Transverse colon (tissue), 4 donors: ENCODE measurements at regions not wholly inside any gene's neighbourhood (a gene's known extent, or its start where the extent isn't known, plus 50 kb on each side); places are given as distances from the start of the nearest gene placed in this dataset.

Experiments
- CTCF ChIP-seq, 5 experiments: fragments of 200-600 bp in 3 of 5; fragments of 450-650 bp in 2 of 5; sonication (generic) in 3 of 5; IDR thresholded peaks; 1 replicate in 2 of 5; 2 replicates in 3 of 5; pipeline ENCODE4 v1.5.1; 2016 to 2017; ENCODE audit warnings: antibody characterized with exemption in 5 of 5, inconsistent platforms in 3 of 5, mild to moderate bottlenecking in 2 of 5, moderate library complexity in 1 of 5
- EP300 ChIP-seq: sonication (generic); formaldehyde crosslinking; IDR thresholded peaks from one replicate; pipeline ENCODE4 v1.6.1; 2017; ENCODE audit warnings: antibody characterized with exemption, low read depth
- POLR2A ChIP-seq: fragments of 450-650 bp; IDR thresholded peaks from one replicate; pipeline ENCODE4 v1.6.1; 2016; ENCODE audit warnings: antibody characterized with exemption, mild to moderate bottlenecking, moderate library complexity
- POLR2AphosphoS5 ChIP-seq, 3 donors: sonication (generic); formaldehyde crosslinking; IDR thresholded peaks; one replicate each; pipeline ENCODE4 v1.6.1; 2016; ENCODE audit warnings: antibody characterized with exemption in 3 of 3

- TF ChIP-seq CTCF (IDR thresholded peaks at IDR 0.05) (no peak), POLR2A (no peak), EP300 (no peak), POLR2AphosphoS5 (IDR thresholded peaks at IDR 0.05) (no peak)
Measured at GRCh38 chr7:88450874-88451273, 144.2 kb upstream of the STEAP4 start.
